ENCODE measurements at regions not wholly inside any gene's neighbourhood (a gene's known extent, or its start where the extent isn't known, plus 50 kb on each side); places are given as distances from the start of the nearest gene placed in this dataset.

DNA sequence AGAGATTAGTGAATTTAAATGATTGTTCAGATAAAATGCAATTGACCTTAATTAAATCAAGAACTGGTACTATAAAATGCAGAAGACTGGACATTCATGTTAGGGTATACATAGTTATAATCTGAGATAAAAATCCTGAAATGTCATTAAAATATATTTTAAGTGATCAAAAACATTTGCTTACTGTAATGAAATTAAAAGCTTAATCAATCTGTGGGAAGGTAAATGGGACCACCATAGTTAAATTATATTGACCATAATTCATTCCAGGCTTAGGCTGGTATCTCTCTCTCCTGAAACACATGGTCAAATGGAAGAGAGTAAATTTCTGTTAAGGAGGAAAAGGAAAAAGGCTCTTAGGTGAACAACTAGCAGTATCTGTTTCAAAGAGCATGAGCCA, 474.4 kb downstream of the C4orf33 start:
- in situ Hi-C loops (cut with MboI) (no loop called here), intact Hi-C loops (cut with micrococcal nuclease; ENCODE audit: unreplicated experiment) (no loop called here)
- RAD21 ChIA-PET (ENCODE audit: unreplicated experiment) = no interaction called here
- Histone ChIP-seq H3K27ac (ENCODE audit: control insufficient read depth, insufficient read depth) (no peak overlapping the region), H3K4me2 (ENCODE audit: control insufficient read depth, insufficient read depth) (no peak overlapping the region), H3K4me1 (ENCODE audit: control insufficient read depth, insufficient read depth, low read length) (no peaks in the 10 kb centered on the region), H3K4me3 (no peak overlapping the region), H2AFZ (ENCODE audit: control insufficient read depth, low read depth, low read length) (no peak overlapping the region), H3K9me3 (replicated peaks; ENCODE audit: control insufficient read depth, insufficient read depth, low read length) (no peaks in the 10 kb centered on the region), H3K27me3 (replicated peaks in 1 of 2; ENCODE audit: control insufficient read depth in 2 of 2, insufficient read depth in 2 of 2, low read length in 1 of 2) (no peaks in the 10 kb centered on the region), H3K9ac (ENCODE audit: control insufficient read depth, insufficient read depth, low read length) (no peak overlapping the region), H3K79me2 (ENCODE audit: control insufficient read depth, insufficient read depth, low read length) (no peaks in the 10 kb centered on the region), H4K20me1 (ENCODE audit: control insufficient read depth, insufficient read depth) (no peaks in the 10 kb centered on the region), H3K36me3 (ENCODE audit: control insufficient read depth in 2 of 2, insufficient read depth in 2 of 2, low read length in 1 of 2) (no peaks in the 10 kb centered on the region)
- FAIRE-seq = no peak
- no peak for ATAC-seq
- BruUV-seq (replicated peaks) = no TSS peak
- SMC1A ChIA-PET (ENCODE audit: uncharacterized antibody, unreplicated experiment) = no interaction called here
- CTCF ChIA-PET = no interaction called here
- POLR2A ChIA-PET = no interaction called here
- no peak for DNase-seq (ENCODE audit: low read depth, low spot score)
- no peak for TF ChIP-seq RUNX3 (IDR thresholded peaks at IDR 0.05; ENCODE audit: low read length)
- no peak for TF ChIP-seq CHD1 (IDR thresholded peaks at IDR 0.05; ENCODE audit: low read depth, low read length)
- TF ChIP-seq DPF2 (IDR thresholded peaks at IDR 0.05) = no peak

GRCh38 chr4:129578336-129578735, 482.4 kb downstream of the C4orf33 start:
- CTCF ChIA-PET = interaction anchor here (0.6 kb wide), 1 partner anchor 216 kb away, joined by 3 read pairs; no protein-coding TSS in a partner anchor
- WGBS (ENCODE audit: insufficient coverage, insufficient replicate concordance, low lambda C conversion rate, missing lambda C conversion rate) = 51% methylated on average over 6 of the region's 6 CpGs
- H3K4me3 ChIP-seq = no peak overlapping the region
- DNase-seq (ENCODE audit: low read depth, low spot score) = no peak
- H3K36me3 ChIP-seq (ENCODE audit: control insufficient read depth in 2 of 2, insufficient read depth in 2 of 2, low read length in 1 of 2) = no peaks in the 10 kb centered on the region
- POLR2A ChIA-PET = no interaction called here
- H3K9ac ChIP-seq (ENCODE audit: control insufficient read depth, insufficient read depth, low read length) = no peak overlapping the region
- in situ Hi-C loops (cut with MboI) = no loop called here
- RAD21 ChIA-PET (ENCODE audit: unreplicated experiment) = no interaction called here
- ATAC-seq = no peak
- no peaks in the 10 kb centered on the region for H3K9me3 ChIP-seq (replicated peaks; ENCODE audit: control insufficient read depth, insufficient read depth, low read length)
- intact Hi-C loops (cut with micrococcal nuclease; ENCODE audit: unreplicated experiment) = no loop called here
- H4K20me1 ChIP-seq (ENCODE audit: control insufficient read depth, insufficient read depth) = no peaks in the 10 kb centered on the region
- H3K27ac ChIP-seq (ENCODE audit: control insufficient read depth, insufficient read depth) = no peak overlapping the region
- no peak for TF ChIP-seq MTA3 (IDR thresholded peaks at IDR 0.05; ENCODE audit: borderline replicate concordance, low read length)
- TF ChIP-seq TCF12 (IDR thresholded peaks at IDR 0.05; ENCODE audit: low read depth, low read length) = no peak
- no peak for TF ChIP-seq ATF7 (IDR thresholded peaks at IDR 0.05; ENCODE audit: low read depth)
- TF ChIP-seq STAT1 (conservative IDR thresholded peaks at IDR 0.05) = no peak
- TF ChIP-seq RB1 (IDR thresholded peaks at IDR 0.05; ENCODE audit: borderline replicate concordance) = no peak
- TF ChIP-seq, protein P1, sequence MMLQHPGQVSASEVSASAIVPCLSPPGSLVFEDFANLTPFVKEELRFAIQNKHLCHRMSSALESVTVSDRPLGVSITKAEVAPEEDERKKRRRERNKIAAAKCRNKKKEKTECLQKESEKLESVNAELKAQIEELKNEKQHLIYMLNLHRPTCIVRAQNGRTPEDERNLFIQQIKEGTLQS (IDR thresholded peaks at IDR 0.05; ENCODE audit: borderline replicate concordance, extremely low read depth, low read depth, low read length) = no peak
- no peak for TF ChIP-seq SUPT20H (IDR thresholded peaks at IDR 0.05; ENCODE audit: borderline replicate concordance, control insufficient read depth, low read depth, low read length)
- TF ChIP-seq PAX8 (IDR thresholded peaks at IDR 0.05) = no peak
- TF ChIP-seq MEF2A (IDR thresholded peaks at IDR 0.05; ENCODE audit: insufficient read depth, low read depth, low read length) = no peak
- TF ChIP-seq MYB (IDR thresholded peaks at IDR 0.05; ENCODE audit: borderline replicate concordance, low read depth, low read length) = no peak
- no peak for TF ChIP-seq IKZF2 (IDR thresholded peaks at IDR 0.05)
- TF ChIP-seq, protein P2, sequence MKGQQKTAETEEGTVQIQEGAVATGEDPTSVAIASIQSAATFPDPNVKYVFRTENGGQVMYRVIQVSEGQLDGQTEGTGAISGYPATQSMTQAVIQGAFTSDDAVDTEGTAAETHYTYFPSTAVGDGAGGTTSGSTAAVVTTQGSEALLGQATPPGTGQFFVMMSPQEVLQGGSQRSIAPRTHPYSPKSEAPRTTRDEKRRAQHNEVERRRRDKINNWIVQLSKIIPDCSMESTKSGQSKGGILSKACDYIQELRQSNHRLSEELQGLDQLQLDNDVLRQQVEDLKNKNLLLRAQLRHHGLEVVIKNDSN (IDR thresholded peaks at IDR 0.05; ENCODE audit: borderline replicate concordance, extremely low read length, insufficient read depth, low read depth, low read length) = no peak
- no peak overlapping the region for H3K4me2 ChIP-seq (ENCODE audit: control insufficient read depth, insufficient read depth)
- SMC1A ChIA-PET (ENCODE audit: uncharacterized antibody, unreplicated experiment) = no interaction called here
- no peaks in the 10 kb centered on the region for H3K27me3 ChIP-seq (replicated peaks in 1 of 2; ENCODE audit: control insufficient read depth in 2 of 2, insufficient read depth in 2 of 2, low read length in 1 of 2)
- no peak overlapping the region for H2AFZ ChIP-seq (ENCODE audit: control insufficient read depth, low read depth, low read length)
- H3K4me1 ChIP-seq (ENCODE audit: control insufficient read depth, insufficient read depth, low read length) = no peaks in the 10 kb centered on the region
- no peaks in the 10 kb centered on the region for H3K79me2 ChIP-seq (ENCODE audit: control insufficient read depth, insufficient read depth, low read length)
- FAIRE-seq = no peak
- BruUV-seq (replicated peaks) = no TSS peak

All from GM12878 (cell line).